ENCODE measurements at regions not wholly inside any gene's neighbourhood (a gene's known extent, or its start where the extent isn't known, plus 50 kb on each side); places are given as distances from the start of the nearest gene placed in this dataset.

DNA sequence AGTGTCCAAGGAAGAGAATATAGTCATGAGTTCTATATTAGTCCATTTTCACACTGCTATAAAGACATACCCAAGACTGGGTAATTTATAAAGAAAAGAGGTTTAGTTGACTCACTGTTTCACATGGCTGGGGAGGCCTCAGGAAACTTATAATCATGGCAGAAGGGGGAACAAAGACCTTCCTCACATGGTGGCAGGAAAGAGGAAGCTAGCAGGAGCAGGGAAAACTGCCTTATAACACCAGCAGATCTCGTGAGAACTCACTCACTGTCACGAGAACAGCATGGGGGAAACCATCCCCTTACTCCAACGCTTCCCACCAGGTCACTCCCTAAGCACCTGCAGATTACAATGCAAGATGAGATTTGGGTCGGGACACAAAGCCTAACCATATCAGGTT, 139.0 kb upstream of the ZNF438 start:
- TF ChIP-seq, protein P1, sequence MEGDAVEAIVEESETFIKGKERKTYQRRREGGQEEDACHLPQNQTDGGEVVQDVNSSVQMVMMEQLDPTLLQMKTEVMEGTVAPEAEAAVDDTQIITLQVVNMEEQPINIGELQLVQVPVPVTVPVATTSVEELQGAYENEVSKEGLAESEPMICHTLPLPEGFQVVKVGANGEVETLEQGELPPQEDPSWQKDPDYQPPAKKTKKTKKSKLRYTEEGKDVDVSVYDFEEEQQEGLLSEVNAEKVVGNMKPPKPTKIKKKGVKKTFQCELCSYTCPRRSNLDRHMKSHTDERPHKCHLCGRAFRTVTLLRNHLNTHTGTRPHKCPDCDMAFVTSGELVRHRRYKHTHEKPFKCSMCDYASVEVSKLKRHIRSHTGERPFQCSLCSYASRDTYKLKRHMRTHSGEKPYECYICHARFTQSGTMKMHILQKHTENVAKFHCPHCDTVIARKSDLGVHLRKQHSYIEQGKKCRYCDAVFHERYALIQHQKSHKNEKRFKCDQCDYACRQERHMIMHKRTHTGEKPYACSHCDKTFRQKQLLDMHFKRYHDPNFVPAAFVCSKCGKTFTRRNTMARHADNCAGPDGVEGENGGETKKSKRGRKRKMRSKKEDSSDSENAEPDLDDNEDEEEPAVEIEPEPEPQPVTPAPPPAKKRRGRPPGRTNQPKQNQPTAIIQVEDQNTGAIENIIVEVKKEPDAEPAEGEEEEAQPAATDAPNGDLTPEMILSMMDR (IDR thresholded peaks at IDR 0.05) = no peak
- no peak for TF ChIP-seq EP300 (IDR thresholded peaks at IDR 0.05)
